ENCODE measurements at regions not wholly inside any gene's neighbourhood (a gene's known extent, or its start where the extent isn't known, plus 50 kb on each side); places are given as distances from the start of the nearest gene placed in this dataset.

GRCh38 chr5:89384391-89384790 is 501.4 kb upstream of the MEF2C start:
- no peak for ATAC-seq
- TF ChIP-seq POU6F1 (CRISPR knock-in tag; IDR thresholded peaks at IDR 0.05; ENCODE audit: borderline replicate concordance, low read depth): no peak

GRCh38 chr5:89380635-89381034 is 497.7 kb upstream of the MEF2C start:
- no peak for ATAC-seq
- TF ChIP-seq SNAI2 (CRISPR knock-in tag; IDR thresholded peaks at IDR 0.05): no peak

GRCh38 chr5:89377767-89378455 is 494.9 kb upstream of the MEF2C start:
- no peak for TF ChIP-seq ZFP30 (CRISPR knock-in tag; IDR thresholded peaks at IDR 0.05)
- no peak for TF ChIP-seq ZFP3 (CRISPR knock-in tag; IDR thresholded peaks at IDR 0.05)
- ATAC-seq: no peak

- ATAC-seq: no peak
- TF ChIP-seq ARNTL (CRISPR knock-in tag; IDR thresholded peaks at IDR 0.05; ENCODE audit: borderline replicate concordance, low read depth) (no peak), ESRRG (CRISPR knock-in tag; IDR thresholded peaks at IDR 0.05) (no peak)
These were observed 492.0 kb upstream of the MEF2C start for GRCh38 chr5:89374818-89375521.

GRCh38 chr5:89374144-89374784 is 491.3 kb upstream of the MEF2C start:
- TF ChIP-seq BACH2 (CRISPR knock-in tag; IDR thresholded peaks at IDR 0.05; ENCODE audit: borderline replicate concordance) (no peak), POU6F1 (CRISPR knock-in tag; IDR thresholded peaks at IDR 0.05; ENCODE audit: borderline replicate concordance, low read depth) (no peak), ESRRG (CRISPR knock-in tag; IDR thresholded peaks at IDR 0.05) (no peak), PATZ1 (CRISPR knock-in tag; IDR thresholded peaks at IDR 0.05; ENCODE audit: borderline replicate concordance) (no peak), RARB (CRISPR knock-in tag; IDR thresholded peaks at IDR 0.05) (no peak), ZFP30 (CRISPR knock-in tag; IDR thresholded peaks at IDR 0.05) (no peak), ISL1 (CRISPR knock-in tag; IDR thresholded peaks at IDR 0.05) (no peak), TCF4 (CRISPR knock-in tag; IDR thresholded peaks at IDR 0.05; ENCODE audit: borderline replicate concordance) (no peak)

GRCh38 chr5:89372176-89372575 is 489.2 kb upstream of the MEF2C start:
- no peak for ATAC-seq
- TF ChIP-seq ZFP3 (CRISPR knock-in tag; IDR thresholded peaks at IDR 0.05): no peak
- no peak for TF ChIP-seq CSRNP3 (CRISPR knock-in tag; IDR thresholded peaks at IDR 0.05)
- TF ChIP-seq POU6F1 (CRISPR knock-in tag; IDR thresholded peaks at IDR 0.05; ENCODE audit: borderline replicate concordance, low read depth): no peak
- no peak for TF ChIP-seq SNAI2 (CRISPR knock-in tag; IDR thresholded peaks at IDR 0.05)
- TF ChIP-seq PPARA (CRISPR knock-in tag; IDR thresholded peaks at IDR 0.05; ENCODE audit: borderline replicate concordance): no peak
- no peak for TF ChIP-seq RARB (CRISPR knock-in tag; IDR thresholded peaks at IDR 0.05)
- TF ChIP-seq GLIS3 (CRISPR knock-in tag; IDR thresholded peaks at IDR 0.05): no peak
- no peak for TF ChIP-seq TOX (CRISPR knock-in tag; IDR thresholded peaks at IDR 0.05; ENCODE audit: borderline replicate concordance)
- TF ChIP-seq ZNF8 (CRISPR knock-in tag; IDR thresholded peaks at IDR 0.05): no peak
- no peak for TF ChIP-seq PATZ1 (CRISPR knock-in tag; IDR thresholded peaks at IDR 0.05; ENCODE audit: borderline replicate concordance)
- no peak for TF ChIP-seq ZNF565 (CRISPR knock-in tag; conservative IDR thresholded peaks at IDR 0.05; ENCODE audit: low read depth)
- no peak for TF ChIP-seq CSDC2 (CRISPR knock-in tag; IDR thresholded peaks at IDR 0.05)
- no peak for TF ChIP-seq ZC3H10 (CRISPR knock-in tag; IDR thresholded peaks at IDR 0.05)

More at GRCh38 chr5:89374144-89374784, 491.3 kb upstream of the MEF2C start:
- no peak for ATAC-seq
